ENCODE measurements at regions not wholly inside any gene's neighbourhood (a gene's known extent, or its start where the extent isn't known, plus 50 kb on each side); places are given as distances from the start of the nearest gene placed in this dataset.
"Not testable (repeated sequence)": the region's sequence is repeated elsewhere in the genome, so short reads cannot be mapped to it uniquely, and the experiment has no call there.

DNA sequence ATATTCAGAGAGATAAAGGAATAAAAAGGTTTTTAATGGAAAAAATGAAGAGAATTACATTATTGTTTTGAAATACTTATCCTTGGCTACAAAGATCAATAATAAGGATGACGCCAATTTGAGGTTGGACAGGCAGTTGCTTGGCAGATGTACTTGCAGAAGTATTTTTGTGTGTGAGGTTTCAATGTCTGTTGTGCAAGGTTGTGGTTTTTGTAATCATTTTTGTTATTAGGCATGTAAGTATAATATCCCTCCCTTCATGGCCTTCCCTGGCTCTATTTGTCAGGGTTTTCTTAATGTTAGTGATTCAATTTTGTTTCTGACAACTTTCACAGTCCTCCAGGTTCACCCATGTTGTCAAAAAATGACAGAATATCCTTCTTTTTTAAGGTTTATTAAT lies 105.9 kb downstream of the OTOL1 start:
- no peak for DNase-seq

DNA sequence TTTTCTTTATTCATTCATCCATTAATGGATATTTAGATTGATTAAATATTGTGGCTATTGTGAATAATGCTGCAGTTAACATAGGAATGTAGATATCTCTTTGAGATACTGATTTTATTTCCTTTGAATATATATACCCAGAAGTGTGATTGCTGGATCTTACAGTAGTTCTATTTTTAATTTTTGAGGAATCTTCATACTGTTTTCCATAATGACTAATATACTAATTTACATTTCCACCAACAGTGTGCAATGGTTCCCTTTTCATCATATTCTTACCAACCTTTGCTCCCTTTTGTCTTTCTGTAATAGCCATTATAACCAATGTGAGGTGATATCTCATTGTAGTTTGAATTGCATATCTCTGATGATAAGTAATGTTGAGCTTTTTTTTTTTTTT lies 106.3 kb downstream of the OTOL1 start:
- no peak for DNase-seq

- no peak for DNase-seq
Measured at GRCh38 chr3:161607056-161607455, 110.4 kb downstream of the OTOL1 start.

- no peak for DNase-seq
Measured at GRCh38 chr3:161619351-161619750, 122.7 kb downstream of the OTOL1 start.

GRCh38 chr3:161630794-161631193 lies 134.2 kb downstream of the OTOL1 start:
- no peak for DNase-seq

DNA sequence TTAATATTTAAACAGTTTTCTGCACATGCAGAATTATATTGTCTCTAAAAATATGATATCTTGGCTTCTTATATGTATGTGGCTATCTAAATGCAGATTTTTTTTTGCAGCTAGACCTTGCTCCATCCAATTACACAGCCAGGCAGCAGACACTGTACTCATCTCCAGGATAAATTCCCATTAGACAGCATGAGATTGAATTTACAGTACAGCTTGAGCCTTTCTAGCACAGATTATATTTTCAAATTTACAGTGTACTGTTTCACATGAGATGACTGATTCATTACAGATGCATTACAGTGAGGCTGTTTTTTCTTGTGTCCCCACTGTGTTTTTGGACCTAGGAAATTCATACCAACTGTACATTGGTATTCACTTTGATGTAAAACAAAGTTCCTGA lies 134.9 kb downstream of the OTOL1 start:
- DNase-seq = no peak

- DNase-seq = no peak
Measured at GRCh38 chr3:161637559-161637958, 141.0 kb downstream of the OTOL1 start.

GRCh38 chr3:161639095-161639494 lies 142.5 kb downstream of the OTOL1 start:
- not testable (repeated sequence) for DNase-seq

DNA sequence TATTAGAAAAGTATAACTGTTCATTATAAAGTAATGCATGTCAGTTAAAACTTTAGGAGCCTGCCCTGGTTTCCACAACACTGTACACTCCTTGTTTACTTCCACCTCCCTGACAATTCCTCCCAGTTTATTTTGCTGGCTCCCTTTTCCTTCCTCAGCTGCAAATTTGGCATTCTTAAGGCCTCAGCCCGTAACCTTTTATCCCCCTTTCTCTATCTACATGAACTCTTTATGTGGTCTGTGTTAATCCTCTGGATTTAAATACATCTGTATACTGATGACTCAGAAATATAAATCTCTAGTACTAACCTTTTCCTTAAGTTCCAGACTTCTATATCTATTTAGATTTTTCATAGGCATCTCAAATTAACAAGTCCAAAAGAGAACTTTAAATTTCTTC lies 143.6 kb downstream of the OTOL1 start:
- no peak for DNase-seq

DNA sequence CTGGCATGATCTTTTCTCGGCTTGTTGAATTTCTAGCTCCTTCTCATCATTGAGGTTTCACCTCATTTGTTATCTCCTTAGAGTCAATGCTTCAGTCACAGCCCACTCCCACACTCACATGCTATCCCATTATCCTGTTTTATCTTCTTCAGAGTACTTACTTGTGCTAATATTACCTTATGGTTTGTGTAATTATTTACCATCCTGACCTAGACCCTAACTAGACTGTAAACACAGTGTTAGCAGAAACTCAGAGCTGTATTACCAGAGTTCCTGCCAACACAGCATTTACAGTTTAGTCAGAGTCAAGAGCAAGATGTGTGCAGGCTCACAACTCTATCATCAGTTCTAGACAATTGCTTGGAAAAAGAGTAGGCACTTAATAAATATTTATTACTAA lies 144.7 kb downstream of the OTOL1 start:
- DNase-seq = no peak

GRCh38 chr3:161644891-161645635 lies 148.5 kb downstream of the OTOL1 start:
- DNase-seq = no peak

- DNase-seq = no peak
Measured at GRCh38 chr3:161647936-161648470, 151.4 kb downstream of the OTOL1 start.

GRCh38 chr3:161649900-161650484 lies 153.4 kb downstream of the OTOL1 start:
- DNase-seq = no peak

DNA sequence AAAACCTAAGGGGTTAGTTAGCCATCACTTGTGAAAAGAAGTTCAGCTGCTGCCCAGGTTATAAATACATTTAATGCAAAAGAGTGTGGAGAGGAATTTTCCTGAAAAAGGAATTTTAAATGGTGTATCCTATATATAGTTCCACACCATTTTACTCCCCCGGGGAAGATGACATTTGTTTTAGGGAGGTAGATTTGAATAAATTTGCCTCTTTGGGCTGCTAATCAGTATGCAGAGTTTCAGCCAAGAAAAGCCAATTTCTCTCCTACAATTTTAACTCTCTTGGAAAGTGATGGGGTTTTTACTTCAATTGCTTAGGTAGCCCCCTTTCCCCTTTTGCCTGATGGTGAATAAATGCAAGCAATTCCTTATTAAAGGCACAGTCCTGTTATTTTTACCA lies 161.2 kb downstream of the OTOL1 start:
- DNase-seq = no peak

GRCh38 chr3:161671141-161671540 lies 174.5 kb downstream of the OTOL1 start:
- DNase-seq = no peak

GRCh38 chr3:161672478-161672877 lies 175.9 kb downstream of the OTOL1 start:
- DNase-seq = no peak

- DNase-seq = no peak
Measured at GRCh38 chr3:161673866-161674265, 177.3 kb downstream of the OTOL1 start.

- no peak for DNase-seq
Measured at GRCh38 chr3:161674402-161674801, 177.8 kb downstream of the OTOL1 start.

DNA sequence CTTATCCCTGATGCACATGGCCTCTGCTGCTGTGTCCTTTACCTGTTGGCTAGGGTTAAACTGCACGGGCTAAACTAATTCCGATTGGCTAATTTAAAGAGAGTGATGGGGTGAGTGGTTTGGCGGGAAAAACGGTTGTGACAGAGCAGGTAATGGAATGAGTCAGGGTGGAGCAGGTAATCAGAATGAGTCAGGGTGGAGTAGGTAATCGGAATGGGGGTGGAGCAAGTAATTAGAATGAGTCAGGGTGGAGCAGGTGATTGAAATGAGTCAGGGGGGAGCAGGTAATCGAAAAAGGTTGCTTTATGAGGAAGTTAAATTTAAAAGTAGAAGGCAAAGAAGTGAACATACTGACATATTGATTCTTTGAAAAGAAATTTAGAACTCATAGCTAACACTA lies 185.2 kb downstream of the OTOL1 start:
- DNase-seq = not testable (repeated sequence)

GRCh38 chr3:161682715-161683114 lies 186.1 kb downstream of the OTOL1 start:
- DNase-seq = no peak

- no peak for DNase-seq
Measured at GRCh38 chr3:161689584-161690298, 193.1 kb downstream of the OTOL1 start.

- no peak for DNase-seq
Measured at GRCh38 chr3:161690299-161690620, 193.7 kb downstream of the OTOL1 start.

DNA sequence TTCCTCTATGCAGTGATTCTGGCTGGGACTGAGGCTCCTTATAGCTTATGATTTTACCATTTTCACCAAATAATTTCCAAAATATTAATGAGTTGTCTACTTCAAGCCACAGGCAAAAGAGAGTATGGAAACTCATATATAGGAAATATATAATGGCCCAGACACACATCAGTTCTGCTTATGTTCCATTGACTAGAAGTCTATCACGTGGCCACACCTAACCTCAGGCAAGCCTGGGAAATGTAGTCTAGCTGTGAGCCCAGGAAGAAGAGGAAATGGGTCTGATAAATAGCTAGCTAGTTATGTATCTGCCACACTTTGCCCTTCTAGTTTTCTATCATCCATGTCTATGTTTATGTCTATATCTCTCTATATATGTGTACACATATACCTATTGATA lies 195.1 kb downstream of the OTOL1 start:
- DNase-seq = no peak

Measured in retina (tissue), 1 donor.